AG10803 (cell line): ENCODE measurements at regions not wholly inside any gene's neighbourhood (a gene's known extent, or its start where the extent isn't known, plus 50 kb on each side); places are given as distances from the start of the nearest gene placed in this dataset.

Experiments
- DNase-seq: peaks from one replicate; pipeline ENCODE4 v3.0.0; 2010; ENCODE audit warnings: low read depth
- H3K4me3 ChIP-seq: 2 replicates; pipeline ENCODE4 v1.5.1; 2011; ENCODE audit warnings: mild to moderate bottlenecking, low read length, control low read depth
- CTCF ChIP-seq: conservative IDR thresholded peaks from 2 replicates; pipeline ENCODE4 v1.5.1; 2011; ENCODE audit warnings: mild to moderate bottlenecking, low read length, control low read depth, inconsistent platforms

DNA sequence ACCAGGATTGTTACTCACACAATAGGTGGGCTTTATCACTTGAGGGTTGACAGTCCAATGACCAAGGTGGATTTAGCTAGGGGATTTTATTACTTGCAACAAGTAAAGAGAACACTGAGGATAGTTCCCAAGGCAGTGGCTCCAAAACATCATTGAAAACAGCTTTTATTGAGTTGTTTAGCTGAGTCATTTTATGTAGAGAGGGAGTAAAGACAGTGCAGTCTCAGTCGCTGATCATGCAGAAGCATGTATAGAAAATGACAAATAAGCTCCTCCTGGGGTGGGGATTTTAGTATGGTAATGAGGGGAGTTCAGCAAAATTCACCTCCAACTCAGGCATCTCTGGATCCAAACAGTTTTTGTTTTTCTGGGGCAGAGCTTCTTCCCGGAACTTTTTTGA is 163.0 kb upstream of the CCDC179 start:
- TF ChIP-seq CTCF = no peak
- no peak overlapping the region for H3K4me3 ChIP-seq

GRCh38 chr11:23041001-23041503 is 180.8 kb upstream of the CCDC179 start:
- DNase-seq = no peak
- no peak overlapping the region for H3K4me3 ChIP-seq
- TF ChIP-seq CTCF = no peak

More for the DNA sequence above, 163.0 kb upstream of the CCDC179 start:
- DNase-seq = no peak

GRCh38 chr11:23058656-23059055 is 198.4 kb upstream of the CCDC179 start:
- DNase-seq = no peak
- no peak overlapping the region for H3K4me3 ChIP-seq
- no peak for TF ChIP-seq CTCF

DNA sequence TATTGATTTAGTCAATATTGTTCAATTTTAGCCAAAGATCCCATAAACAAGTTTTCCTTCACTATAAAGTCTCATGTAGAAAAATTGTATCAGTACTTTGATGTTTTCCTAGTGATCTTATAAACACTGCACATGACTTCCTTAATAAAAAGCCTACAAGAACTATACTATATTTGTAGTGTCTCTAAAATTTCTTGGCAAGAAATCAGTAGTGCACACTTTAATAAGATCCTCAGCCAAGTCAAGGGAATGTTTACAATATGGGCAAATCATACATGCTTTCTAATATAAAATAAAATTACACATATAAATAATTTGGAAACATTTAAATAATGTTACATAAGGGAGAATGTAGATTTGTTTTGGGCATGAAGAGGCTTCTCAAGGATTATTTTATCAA is 203.0 kb upstream of the CCDC179 start:
- no peak overlapping the region for H3K4me3 ChIP-seq
- DNase-seq = no peak
- TF ChIP-seq CTCF = no peak

DNA sequence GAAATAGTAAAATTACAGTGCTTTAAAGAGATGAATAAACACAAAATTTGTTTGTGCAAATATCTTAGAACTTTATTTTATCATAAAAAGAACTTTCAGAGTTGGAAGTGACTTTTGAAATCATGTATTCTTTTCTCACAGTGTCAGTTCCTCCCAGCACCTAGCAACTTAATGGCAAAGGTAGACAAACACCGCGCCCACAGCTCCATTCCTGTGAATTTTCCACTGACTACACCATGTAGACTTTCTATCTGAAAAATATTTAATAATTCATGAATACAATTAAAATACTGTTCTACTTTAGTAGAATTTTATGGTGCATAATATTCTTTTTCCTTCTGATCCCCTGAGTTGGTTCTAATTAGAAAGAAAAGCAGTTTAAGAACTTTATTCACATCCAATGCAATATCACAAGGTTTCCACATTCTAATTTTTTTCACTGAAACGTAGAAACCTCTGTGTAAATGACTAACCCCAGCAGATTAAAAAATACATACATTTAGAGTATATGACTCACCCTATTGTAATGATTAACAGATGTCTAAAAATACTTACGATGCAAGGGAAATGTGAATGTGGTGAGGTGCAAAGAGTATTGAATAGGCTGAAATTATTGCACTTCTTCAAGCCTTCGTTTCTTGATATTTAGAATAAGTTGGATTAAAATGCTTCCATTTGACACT is 218.2 kb upstream of the CCDC179 start:
- TF ChIP-seq CTCF = no peak
- peak; percentile 15 for DNase-seq
- H3K4me3 ChIP-seq = no peak overlapping the region

GRCh38 chr11:23079382-23079813 is 219.1 kb upstream of the CCDC179 start:
- TF ChIP-seq CTCF = no peak

DNA sequence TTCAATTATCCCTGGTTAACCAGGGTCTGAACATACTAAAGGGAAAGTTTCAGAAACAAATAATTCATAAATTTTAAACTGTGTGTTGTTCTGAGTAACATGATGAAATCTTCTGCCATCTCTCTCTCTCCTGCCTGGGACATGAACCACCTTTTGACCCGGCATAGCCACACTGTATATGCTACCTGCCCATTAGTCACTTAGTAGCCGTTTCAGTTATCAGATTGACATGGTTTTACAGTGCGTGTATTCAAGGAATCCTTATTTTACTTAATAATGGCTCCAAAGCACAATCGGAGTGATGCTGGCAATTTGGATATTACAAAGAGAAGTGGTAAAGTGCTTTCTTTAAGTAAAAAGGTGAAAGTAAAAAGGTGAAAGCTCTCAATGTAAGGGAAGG is 227.1 kb upstream of the CCDC179 start:
- DNase-seq = no peak
- no peak overlapping the region for H3K4me3 ChIP-seq
- no peak for TF ChIP-seq CTCF

More at GRCh38 chr11:23079382-23079813, 219.1 kb upstream of the CCDC179 start:
- no peak overlapping the region for H3K4me3 ChIP-seq
- DNase-seq = peak; percentile 11
